HG03108 (cell line): ENCODE measurements at regions not wholly inside any gene's neighbourhood (a gene's known extent, or its start where the extent isn't known, plus 50 kb on each side); places are given as distances from the start of the nearest gene placed in this dataset.

Experiments used
- ATAC-seq: cut with Tn5 transposase; IDR thresholded peaks from one replicate; pipeline ENCODE4 v1.9.1; 2021; ENCODE audit warnings: moderate library complexity; ENCODE audit not compliant: unreplicated experiment

GRCh38 chr5:124920909-124921666 is 174.6 kb upstream of the ZNF608 start:
- peak; percentile 85 for ATAC-seq

GRCh38 chr5:124921694-124922093 is 175.3 kb upstream of the ZNF608 start:
- ATAC-seq = peak; percentile 15

GRCh38 chr5:124922255-124922975 is 176.0 kb upstream of the ZNF608 start:
- ATAC-seq = no peak

- ATAC-seq = no peak
These were observed 176.7 kb upstream of the ZNF608 start for GRCh38 chr5:124923131-124923530.

GRCh38 chr5:124924729-124925128 is 178.3 kb upstream of the ZNF608 start:
- no peak for ATAC-seq

GRCh38 chr5:124927735-124928134 is 181.3 kb upstream of the ZNF608 start:
- ATAC-seq = no peak

GRCh38 chr5:124929000-124929399 is 182.6 kb upstream of the ZNF608 start:
- no peak for ATAC-seq

- ATAC-seq = no peak
These were observed 186.6 kb upstream of the ZNF608 start for GRCh38 chr5:124932791-124933600.

- peak; percentile 76 for ATAC-seq
These were observed 188.6 kb upstream of the ZNF608 start for GRCh38 chr5:124935065-124935464.

- peak; percentile 40 for ATAC-seq
These were observed 190.1 kb upstream of the ZNF608 start for GRCh38 chr5:124936626-124936933.

GRCh38 chr5:124941051-124942049 is 194.9 kb upstream of the ZNF608 start:
- ATAC-seq = no peak

- no peak for ATAC-seq
These were observed 201.8 kb upstream of the ZNF608 start for GRCh38 chr5:124948062-124948753.

- no peak for ATAC-seq
These were observed 202.4 kb upstream of the ZNF608 start for GRCh38 chr5:124948754-124949275.

- ATAC-seq = no peak
These were observed 203.4 kb upstream of the ZNF608 start for GRCh38 chr5:124949862-124950261.

GRCh38 chr5:124951105-124951504 is 204.7 kb upstream of the ZNF608 start:
- no peak for ATAC-seq

- peak; percentile 45 for ATAC-seq
These were observed 205.2 kb upstream of the ZNF608 start for GRCh38 chr5:124951661-124952060.

- ATAC-seq = peak; percentile 94
These were observed 205.6 kb upstream of the ZNF608 start for GRCh38 chr5:124952079-124952478.

GRCh38 chr5:124952566-124952965 is 206.1 kb upstream of the ZNF608 start:
- ATAC-seq = peak; percentile 50

- no peak for ATAC-seq
These were observed 208.3 kb upstream of the ZNF608 start for GRCh38 chr5:124954784-124955183.
